ENCODE measurements at regions not wholly inside any gene's neighbourhood (a gene's known extent, or its start where the extent isn't known, plus 50 kb on each side); places are given as distances from the start of the nearest gene placed in this dataset.

DNA sequence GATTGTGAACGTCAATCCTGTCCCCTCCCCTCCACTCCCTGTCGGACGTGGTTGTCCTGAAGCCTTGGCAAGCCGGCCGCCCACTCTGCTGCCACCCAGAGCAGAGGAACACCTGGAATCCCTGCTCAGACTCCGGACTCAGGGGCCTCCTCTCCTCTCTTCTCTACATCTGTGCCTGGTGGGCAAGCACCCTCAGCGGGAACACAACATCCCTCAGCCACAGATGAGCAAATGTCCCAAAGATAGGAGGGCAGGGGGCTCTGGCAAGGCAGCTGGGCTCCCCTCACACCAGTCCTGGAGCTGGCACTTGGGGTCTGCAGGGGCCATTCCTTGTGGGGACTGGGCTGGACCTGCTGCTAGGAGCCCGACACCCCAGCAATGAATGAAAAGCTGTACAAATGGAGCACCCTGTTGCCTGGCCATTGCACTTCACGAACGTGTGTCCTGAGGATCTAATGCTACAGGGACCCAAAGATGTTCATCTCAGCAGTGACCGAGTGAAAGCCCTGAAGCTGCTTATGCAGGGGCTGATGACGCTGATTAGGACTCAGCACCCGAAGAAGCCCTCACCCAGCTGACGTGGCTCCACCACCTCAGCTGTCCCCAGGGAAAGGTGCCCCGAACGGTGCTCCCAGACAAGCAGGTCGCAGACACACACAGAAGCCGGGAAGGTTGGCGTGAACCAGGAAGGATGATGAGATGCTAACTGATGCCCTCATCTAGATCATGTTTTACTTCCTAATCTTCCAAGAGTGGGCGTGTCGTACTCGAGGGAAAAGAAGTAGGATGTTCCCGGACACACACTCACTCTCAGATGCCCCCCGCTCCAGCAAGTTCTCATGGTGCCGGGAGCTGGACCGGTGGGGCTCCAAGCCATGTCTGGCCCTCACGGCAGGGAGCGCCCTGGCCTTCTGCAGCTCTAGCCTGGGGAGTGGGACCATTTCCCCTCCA, 177.0 kb upstream of the PPP1R26 start:
- Histone ChIP-seq H3K4me1 (ENCODE audit: control insufficient read depth, extremely low read depth, insufficient read depth, low read length) (no peaks in the 10 kb centered on the region), H3K4me3 (replicated peaks in 1 of 4; ENCODE audit: control extremely low read depth in 1 of 4, insufficient read depth in 1 of 4, low read depth in 3 of 4, low read length in 4 of 4) (no peak overlapping the region), H3K36me3 (ENCODE audit: control insufficient read depth, insufficient read depth, low read length) (no peaks in the 10 kb centered on the region), H3K27me3 (ENCODE audit: control insufficient read depth, insufficient read depth, low read length) (no peaks in the 10 kb centered on the region), H3K79me2 (ENCODE audit: control insufficient read depth, insufficient read depth, low read length) (no peaks in the 10 kb centered on the region), H3K4me2 (ENCODE audit: extremely low read depth, insufficient read depth, low read length) (no peak overlapping the region), H3K9ac (ENCODE audit: insufficient read depth, low read length) (no peak overlapping the region), H3K27ac (ENCODE audit: insufficient read depth, low read length) (no peak overlapping the region), H4K20me1 (ENCODE audit: control insufficient read depth, extremely low read depth, insufficient read depth, low read length) (no peaks in the 10 kb centered on the region), H3K9me3 (ENCODE audit: control insufficient read depth, insufficient read depth, low read depth, low read length) (no peaks in the 10 kb centered on the region), H2AFZ (ENCODE audit: low read length) (no peak overlapping the region)
- no peak for TF ChIP-seq EZH2 (IDR thresholded peaks at IDR 0.05; ENCODE audit: low read length, missing control alignments)
- TF ChIP-seq, protein P1, sequence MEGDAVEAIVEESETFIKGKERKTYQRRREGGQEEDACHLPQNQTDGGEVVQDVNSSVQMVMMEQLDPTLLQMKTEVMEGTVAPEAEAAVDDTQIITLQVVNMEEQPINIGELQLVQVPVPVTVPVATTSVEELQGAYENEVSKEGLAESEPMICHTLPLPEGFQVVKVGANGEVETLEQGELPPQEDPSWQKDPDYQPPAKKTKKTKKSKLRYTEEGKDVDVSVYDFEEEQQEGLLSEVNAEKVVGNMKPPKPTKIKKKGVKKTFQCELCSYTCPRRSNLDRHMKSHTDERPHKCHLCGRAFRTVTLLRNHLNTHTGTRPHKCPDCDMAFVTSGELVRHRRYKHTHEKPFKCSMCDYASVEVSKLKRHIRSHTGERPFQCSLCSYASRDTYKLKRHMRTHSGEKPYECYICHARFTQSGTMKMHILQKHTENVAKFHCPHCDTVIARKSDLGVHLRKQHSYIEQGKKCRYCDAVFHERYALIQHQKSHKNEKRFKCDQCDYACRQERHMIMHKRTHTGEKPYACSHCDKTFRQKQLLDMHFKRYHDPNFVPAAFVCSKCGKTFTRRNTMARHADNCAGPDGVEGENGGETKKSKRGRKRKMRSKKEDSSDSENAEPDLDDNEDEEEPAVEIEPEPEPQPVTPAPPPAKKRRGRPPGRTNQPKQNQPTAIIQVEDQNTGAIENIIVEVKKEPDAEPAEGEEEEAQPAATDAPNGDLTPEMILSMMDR (conservative IDR thresholded peaks at IDR 0.05 in 1 of 2, IDR thresholded peaks at IDR 0.05 in 1 of 2; ENCODE audit: low read depth in 1 of 2, low read length in 2 of 2), result no peak
- DNase-seq (ENCODE audit: low read depth in 2 of 2), result no peak

DNA sequence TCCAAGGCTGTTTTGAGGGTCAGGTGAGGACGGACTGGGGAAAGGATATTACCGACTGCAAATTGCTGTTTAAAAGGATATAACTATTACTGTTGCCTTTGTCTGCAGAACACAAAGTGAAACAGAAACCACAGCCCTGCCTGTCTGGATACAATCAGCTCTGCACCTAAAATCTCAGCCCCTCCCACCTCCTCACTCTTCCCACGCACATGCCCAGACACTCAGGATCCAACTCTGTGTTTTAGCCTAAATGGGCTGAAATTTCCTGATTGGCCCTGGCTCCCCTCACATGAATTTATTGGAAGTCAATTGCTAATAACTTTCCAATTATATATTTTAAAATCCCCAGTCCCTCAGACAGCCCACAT, 176.3 kb upstream of the PPP1R26 start:
- Histone ChIP-seq H3K4me1 (ENCODE audit: control insufficient read depth, extremely low read depth, insufficient read depth, low read length) (no peaks in the 10 kb centered on the region), H3K4me2 (ENCODE audit: extremely low read depth, insufficient read depth, low read length) (no peak overlapping the region), H3K27me3 (ENCODE audit: control insufficient read depth, insufficient read depth, low read length) (no peaks in the 10 kb centered on the region), H2AFZ (ENCODE audit: low read length) (no peak overlapping the region), H3K36me3 (ENCODE audit: control insufficient read depth, insufficient read depth, low read length) (no peaks in the 10 kb centered on the region), H3K79me2 (ENCODE audit: control insufficient read depth, insufficient read depth, low read length) (no peaks in the 10 kb centered on the region), H3K4me3 (replicated peaks in 1 of 4; ENCODE audit: control extremely low read depth in 1 of 4, insufficient read depth in 1 of 4, low read depth in 3 of 4, low read length in 4 of 4) (no peak overlapping the region), H4K20me1 (ENCODE audit: control insufficient read depth, extremely low read depth, insufficient read depth, low read length) (no peaks in the 10 kb centered on the region), H3K9ac (ENCODE audit: insufficient read depth, low read length) (no peak overlapping the region), H3K27ac (ENCODE audit: insufficient read depth, low read length) (no peak overlapping the region), H3K9me3 (ENCODE audit: control insufficient read depth, insufficient read depth, low read depth, low read length) (no peaks in the 10 kb centered on the region)
- no peak for TF ChIP-seq EZH2 (IDR thresholded peaks at IDR 0.05; ENCODE audit: low read length, missing control alignments)
- TF ChIP-seq, protein P1 (conservative IDR thresholded peaks at IDR 0.05 in 1 of 2, IDR thresholded peaks at IDR 0.05 in 1 of 2; ENCODE audit: low read depth in 1 of 2, low read length in 2 of 2), result no peak
- no peak for DNase-seq (ENCODE audit: low read depth in 2 of 2)

DNA sequence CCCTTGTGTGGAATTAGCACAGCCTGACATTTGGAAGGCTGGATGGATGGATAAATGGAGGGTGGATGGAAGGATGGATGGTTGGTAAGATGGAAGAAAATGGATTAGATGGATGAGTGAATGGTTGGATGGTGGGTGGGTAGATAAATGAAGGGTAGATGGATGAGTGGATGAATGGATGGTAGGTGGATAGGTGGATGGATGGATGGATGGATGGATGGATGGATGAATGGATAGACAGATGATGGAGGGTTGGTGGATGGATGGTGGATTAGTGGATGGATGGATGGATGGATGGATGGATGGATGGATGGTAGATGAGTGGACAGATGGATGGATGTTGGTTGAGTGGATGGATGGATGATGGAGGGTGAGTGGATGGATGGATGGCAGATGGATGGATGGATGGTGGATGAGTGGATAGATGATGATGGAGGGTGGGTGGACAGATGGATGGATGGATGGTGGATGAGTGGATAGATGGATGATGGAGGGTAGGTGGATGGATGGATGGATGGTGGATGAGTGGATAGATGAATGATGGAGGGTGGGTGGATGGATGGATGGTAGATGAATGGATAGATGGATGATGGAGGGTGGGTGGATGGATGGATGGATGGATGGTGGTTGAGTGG, 175.6 kb upstream of the PPP1R26 start:
- Histone ChIP-seq H4K20me1 (ENCODE audit: control insufficient read depth, extremely low read depth, insufficient read depth, low read length) (no peaks in the 10 kb centered on the region), H3K4me2 (ENCODE audit: extremely low read depth, insufficient read depth, low read length) (no peak overlapping the region), H3K79me2 (ENCODE audit: control insufficient read depth, insufficient read depth, low read length) (no peaks in the 10 kb centered on the region), H3K9me3 (ENCODE audit: control insufficient read depth, insufficient read depth, low read depth, low read length) (no peaks in the 10 kb centered on the region), H3K4me1 (ENCODE audit: control insufficient read depth, extremely low read depth, insufficient read depth, low read length) (no peaks in the 10 kb centered on the region), H3K36me3 (ENCODE audit: control insufficient read depth, insufficient read depth, low read length) (no peaks in the 10 kb centered on the region), H3K9ac (ENCODE audit: insufficient read depth, low read length) (no peak overlapping the region), H3K27me3 (ENCODE audit: control insufficient read depth, insufficient read depth, low read length) (no peaks in the 10 kb centered on the region), H3K4me3 (replicated peaks in 1 of 4; ENCODE audit: control extremely low read depth in 1 of 4, insufficient read depth in 1 of 4, low read depth in 3 of 4, low read length in 4 of 4) (no peak overlapping the region), H2AFZ (ENCODE audit: low read length) (no peak overlapping the region), H3K27ac (ENCODE audit: insufficient read depth, low read length) (no peak overlapping the region)
- TF ChIP-seq, protein P1 (conservative IDR thresholded peaks at IDR 0.05 in 1 of 2, IDR thresholded peaks at IDR 0.05 in 1 of 2; ENCODE audit: low read depth in 1 of 2, low read length in 2 of 2), result no peak
- no peak for TF ChIP-seq EZH2 (IDR thresholded peaks at IDR 0.05; ENCODE audit: low read length, missing control alignments)
- no peak for DNase-seq (ENCODE audit: low read depth in 2 of 2)
